DOHH2 (cell line): ENCODE measurements at regions not wholly inside any gene's neighbourhood (a gene's known extent, or its start where the extent isn't known, plus 50 kb on each side); places are given as distances from the start of the nearest gene placed in this dataset.
"Not testable (repeated sequence)": the region's sequence is repeated elsewhere in the genome, so short reads cannot be mapped to it uniquely, and the experiment has no call there.

Experiments
- H3F3A ChIP-seq: fragments of 200-600 bp; sonication (generic), shearing (Covaris generic); 2 replicates; pipeline ENCODE4 v1.6.0; 2016; ENCODE audit warnings: antibody characterized with exemption, mild to moderate bottlenecking; ENCODE audit not compliant: control insufficient read depth, insufficient read depth
- H3K27ac ChIP-seq: fragments of 200-600 bp; sonication (generic); 2 replicates; pipeline ENCODE4 v1.5.1; 2014; ENCODE audit warnings: low read depth, mild to moderate bottlenecking, low read length, moderate library complexity
- H3K27me3 ChIP-seq: fragments of 200-600 bp; sonication (generic); 2 replicates; pipeline ENCODE4 v1.6.1; 2014; ENCODE audit warnings: mild to moderate bottlenecking, low read length, mixed read lengths; ENCODE audit not compliant: control insufficient read depth
- H3K36me3 ChIP-seq: fragments of 200-600 bp; sonication (generic); 2 replicates; pipeline ENCODE4 v1.6.1; 2014; ENCODE audit warnings: mild to moderate bottlenecking, low read length, moderate library complexity, mixed read lengths; ENCODE audit not compliant: control insufficient read depth
- H3K4me1 ChIP-seq: fragments of 200-600 bp; sonication (generic); 2 replicates; pipeline ENCODE4 v1.6.1; 2014; ENCODE audit warnings: mild to moderate bottlenecking, low read length, mixed read lengths; ENCODE audit not compliant: control insufficient read depth
- H3K4me2 ChIP-seq: fragments of 200-600 bp; sonication (generic); 2 replicates; pipeline ENCODE4 v1.6.0; 2014; ENCODE audit warnings: mild to moderate bottlenecking, low read length, moderate library complexity
- H3K4me3 ChIP-seq: fragments of 200-600 bp; sonication (generic); 2 replicates; pipeline ENCODE4 v1.5.1; 2014; ENCODE audit warnings: mild to moderate bottlenecking, low read length, mixed read lengths
- H3K79me2 ChIP-seq: fragments of 200-600 bp; sonication (generic); 2 replicates; pipeline ENCODE4 v1.6.1; 2014; ENCODE audit warnings: mild to moderate bottlenecking, low read length, mixed read lengths; ENCODE audit not compliant: control insufficient read depth
- H3K9me2 ChIP-seq: fragments of 200-600 bp; sonication (generic); replicated peaks from 2 replicates; pipeline ENCODE4 v1.6.1; 2014; ENCODE audit warnings: mild to moderate bottlenecking, low read length, mixed read lengths; ENCODE audit not compliant: control insufficient read depth
- H3K9me3 ChIP-seq: fragments of 200-600 bp; sonication (generic); 2 replicates; pipeline ENCODE4 v1.6.1; 2014; ENCODE audit warnings: antibody characterized with exemption, low read length, mixed read lengths; ENCODE audit not compliant: control insufficient read depth, insufficient read depth
- H4K20me1 ChIP-seq: fragments of 200-600 bp; sonication (generic); 2 replicates; pipeline ENCODE4 v1.6.0; 2014; ENCODE audit warnings: low read depth, mild to moderate bottlenecking, antibody characterized with exemption, low read length, moderate library complexity; ENCODE audit not compliant: control insufficient read depth, insufficient read depth
- EZH2phosphoT487 ChIP-seq: fragments of 200-600 bp; sonication (generic); IDR thresholded peaks from 2 replicates; pipeline ENCODE4 v1.6.1; 2017; ENCODE audit warnings: borderline replicate concordance, mild to moderate bottlenecking, antibody characterized with exemption, low read length, moderate library complexity, mixed read lengths
- TF ChIP-seq, protein P1 (sequence below): fragments of 200-600 bp; sonication (generic); IDR thresholded peaks from one replicate; pipeline ENCODE4 v1.5.1; 2014; ENCODE audit warnings: antibody characterized with exemption, mild to moderate bottlenecking, low read depth, low read length; ENCODE audit not compliant: poor library complexity, severe bottlenecking

DNA sequence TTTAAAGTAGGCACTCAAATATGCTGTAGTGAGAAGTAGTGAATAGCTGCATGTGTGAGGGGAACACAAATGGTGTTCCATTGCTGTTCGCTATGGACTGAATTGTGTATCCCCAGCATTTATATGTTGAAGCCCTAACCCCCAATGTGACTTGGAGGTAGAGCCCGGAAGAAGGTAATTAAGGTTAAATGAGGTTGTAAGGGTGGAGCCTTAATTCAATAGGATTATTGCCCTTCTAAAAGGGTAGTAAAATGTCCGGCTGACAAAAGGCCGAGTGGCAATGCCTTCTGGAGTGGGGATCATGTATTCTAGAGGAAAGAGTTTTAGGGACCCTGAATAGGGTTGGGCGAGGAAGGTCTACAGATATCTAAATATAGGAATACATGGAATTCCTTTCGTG, 168.9 kb upstream of the NUDT10 start:
- H3K4me2 ChIP-seq: no peak overlapping the region
- no peak overlapping the region for H3K27ac ChIP-seq
- no peaks in the 10 kb centered on the region for H3K9me2 ChIP-seq
- no peaks in the 10 kb centered on the region for H4K20me1 ChIP-seq
- no peak overlapping the region for H3K4me3 ChIP-seq
- H3K4me1 ChIP-seq: no peaks in the 10 kb centered on the region
- H3K27me3 ChIP-seq: no peaks in the 10 kb centered on the region
- H3F3A ChIP-seq: no peaks in the 10 kb centered on the region
- H3K79me2 ChIP-seq: no peaks in the 10 kb centered on the region
- H3K9me3 ChIP-seq: no peaks in the 10 kb centered on the region
- TF ChIP-seq EZH2phosphoT487: no peak
- TF ChIP-seq, protein P1, sequence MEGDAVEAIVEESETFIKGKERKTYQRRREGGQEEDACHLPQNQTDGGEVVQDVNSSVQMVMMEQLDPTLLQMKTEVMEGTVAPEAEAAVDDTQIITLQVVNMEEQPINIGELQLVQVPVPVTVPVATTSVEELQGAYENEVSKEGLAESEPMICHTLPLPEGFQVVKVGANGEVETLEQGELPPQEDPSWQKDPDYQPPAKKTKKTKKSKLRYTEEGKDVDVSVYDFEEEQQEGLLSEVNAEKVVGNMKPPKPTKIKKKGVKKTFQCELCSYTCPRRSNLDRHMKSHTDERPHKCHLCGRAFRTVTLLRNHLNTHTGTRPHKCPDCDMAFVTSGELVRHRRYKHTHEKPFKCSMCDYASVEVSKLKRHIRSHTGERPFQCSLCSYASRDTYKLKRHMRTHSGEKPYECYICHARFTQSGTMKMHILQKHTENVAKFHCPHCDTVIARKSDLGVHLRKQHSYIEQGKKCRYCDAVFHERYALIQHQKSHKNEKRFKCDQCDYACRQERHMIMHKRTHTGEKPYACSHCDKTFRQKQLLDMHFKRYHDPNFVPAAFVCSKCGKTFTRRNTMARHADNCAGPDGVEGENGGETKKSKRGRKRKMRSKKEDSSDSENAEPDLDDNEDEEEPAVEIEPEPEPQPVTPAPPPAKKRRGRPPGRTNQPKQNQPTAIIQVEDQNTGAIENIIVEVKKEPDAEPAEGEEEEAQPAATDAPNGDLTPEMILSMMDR: no peak
- H3K36me3 ChIP-seq: no peaks in the 10 kb centered on the region

DNA sequence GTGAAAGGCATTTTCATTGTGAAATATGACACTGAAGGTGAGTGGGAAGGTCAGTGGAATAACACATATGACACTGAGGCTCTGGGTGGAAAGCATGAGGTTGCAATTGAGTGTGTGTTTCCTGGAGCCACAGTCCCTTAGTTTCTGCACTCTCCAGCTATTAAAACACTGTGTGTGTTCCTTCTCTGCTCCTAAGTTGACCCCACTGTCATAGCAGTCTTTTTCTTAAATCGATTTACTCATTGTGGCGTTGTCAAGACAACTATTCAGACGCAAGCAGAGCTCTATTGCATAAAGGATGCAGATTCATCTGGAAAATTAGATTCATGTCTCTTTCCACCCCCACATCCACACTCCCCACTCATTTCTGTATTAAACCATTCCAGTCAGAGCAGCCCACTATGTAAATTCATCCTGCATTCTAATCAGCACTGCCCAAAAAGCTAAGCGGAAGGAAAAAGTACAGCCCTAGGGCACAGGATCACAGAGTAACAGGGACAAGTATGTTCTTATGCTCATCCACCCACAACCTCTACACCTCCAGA, 154.2 kb upstream of the NUDT10 start:
- not testable (repeated sequence) for H3K4me2 ChIP-seq, H3K27me3 ChIP-seq, H3K4me3 ChIP-seq, H3K79me2 ChIP-seq, H4K20me1 ChIP-seq, H3K9me2 ChIP-seq, H3K36me3 ChIP-seq, H3F3A ChIP-seq, H3K9me3 ChIP-seq, H3K27ac ChIP-seq
- peaks cover 13% of the 10 kb centered on the region for H3K4me1 ChIP-seq

DNA sequence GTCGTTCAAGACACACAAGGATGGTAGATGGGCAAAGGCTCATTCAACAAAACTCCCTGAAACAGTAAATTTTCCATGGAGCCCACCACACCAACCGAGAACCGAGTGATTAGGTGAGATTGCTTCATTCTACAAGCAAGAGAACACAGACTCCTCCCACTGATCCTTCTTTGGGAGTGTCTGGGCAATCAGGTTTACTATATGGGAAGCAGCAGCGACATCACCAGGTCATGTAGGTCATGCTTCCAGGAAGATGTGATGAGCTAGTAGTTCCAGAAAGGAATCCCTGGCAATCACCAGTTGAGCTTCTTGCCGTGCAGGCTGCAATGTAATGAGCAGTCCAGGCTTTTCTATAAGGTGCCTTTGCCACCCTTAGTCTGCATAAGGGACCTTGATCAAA, 152.8 kb upstream of the NUDT10 start:
- 0 out of 2 replicates have a peak overlapping the region, but pooled peaks have one; percentile 30 for H3K27ac ChIP-seq
- not testable (repeated sequence) for H3K9me3 ChIP-seq, H3K79me2 ChIP-seq, H3K9me2 ChIP-seq, H3K4me3 ChIP-seq, H3K36me3 ChIP-seq, H3K27me3 ChIP-seq, H4K20me1 ChIP-seq, H3F3A ChIP-seq
- peaks cover 13% of the 10 kb centered on the region for H3K4me1 ChIP-seq
- H3K4me2 ChIP-seq: peak overlapping the region; percentile 40; the same call in 1 of the 2 replicates

DNA sequence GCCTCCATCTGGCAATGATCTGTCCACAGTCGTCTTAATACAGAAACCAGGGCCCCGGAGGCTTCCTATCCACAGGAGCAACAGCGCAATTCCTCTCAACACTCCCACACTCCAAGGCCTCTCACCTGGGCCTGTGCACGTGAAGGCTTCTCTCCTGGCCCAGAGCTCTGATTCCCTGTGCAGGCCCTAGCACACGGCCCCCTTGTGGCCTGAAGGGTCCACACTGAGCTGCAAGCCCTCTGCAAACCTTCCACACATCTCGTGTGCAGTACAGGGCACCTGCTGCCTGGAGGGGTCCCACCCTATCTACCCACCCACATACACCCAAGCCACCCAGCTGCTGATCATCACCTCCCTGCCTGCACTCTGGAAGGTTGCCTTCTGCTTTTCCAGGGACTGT, 150.1 kb upstream of the NUDT10 start:
- Histone ChIP-seq H3K79me2 (no peaks in the 10 kb centered on the region), H3K36me3 (no peaks in the 10 kb centered on the region), H3K9me3 (no peaks in the 10 kb centered on the region; the same call in 1 of the 2 replicates), H4K20me1 (no peaks in the 10 kb centered on the region), H3K9me2 (no peaks in the 10 kb centered on the region), H3K27ac (no peak overlapping the region), H3K4me3 (no peak overlapping the region), H3F3A (no peaks in the 10 kb centered on the region), H3K4me2 (no peak overlapping the region), H3K27me3 (no peaks in the 10 kb centered on the region), H3K4me1 (peaks cover 24% of the 10 kb centered on the region)
- TF ChIP-seq EZH2phosphoT487: no peak
- TF ChIP-seq, protein P1: no peak
